HG03060 (cell line): ENCODE measurements at regions not wholly inside any gene's neighbourhood (a gene's known extent, or its start where the extent isn't known, plus 50 kb on each side); places are given as distances from the start of the nearest gene placed in this dataset.
A peak's percentile ranks its signal among the peaks of the same experiment; 100 is the strongest.
"Not testable (repeated sequence)": the region's sequence is repeated elsewhere in the genome, so short reads cannot be mapped to it uniquely, and the experiment has no call there.

Experiments used
- ATAC-seq: cut with Tn5 transposase; IDR thresholded peaks from one replicate; pipeline ENCODE4 v1.9.1; 2021; ENCODE audit warnings: low read depth, moderate number of reproducible peaks; ENCODE audit not compliant: unreplicated experiment

DNA sequence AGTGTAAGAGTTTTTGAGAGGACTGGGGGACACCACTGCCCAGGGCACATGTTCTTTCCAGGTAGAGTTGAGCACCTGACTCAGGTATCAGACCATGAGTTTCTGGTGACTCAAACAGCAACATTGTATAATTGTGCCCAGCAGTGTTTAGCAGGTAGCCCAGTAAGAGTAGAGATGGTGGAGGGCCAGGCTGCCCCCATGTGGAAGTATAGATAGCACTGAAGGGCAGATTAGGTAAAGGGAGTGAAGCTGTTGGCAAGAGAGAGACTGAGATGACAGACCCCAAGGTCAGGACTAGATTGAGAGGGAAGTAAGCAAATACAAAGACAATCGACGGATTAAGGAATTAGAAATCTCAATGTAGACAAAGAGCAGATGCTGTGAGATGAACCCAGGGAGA lies 74.6 kb downstream of the TRIM42 start:
- ATAC-seq = no peak

- peak; percentile 60 for ATAC-seq
Observed at GRCh38 chr3:140753865-140754754, 76.2 kb downstream of the TRIM42 start.

DNA sequence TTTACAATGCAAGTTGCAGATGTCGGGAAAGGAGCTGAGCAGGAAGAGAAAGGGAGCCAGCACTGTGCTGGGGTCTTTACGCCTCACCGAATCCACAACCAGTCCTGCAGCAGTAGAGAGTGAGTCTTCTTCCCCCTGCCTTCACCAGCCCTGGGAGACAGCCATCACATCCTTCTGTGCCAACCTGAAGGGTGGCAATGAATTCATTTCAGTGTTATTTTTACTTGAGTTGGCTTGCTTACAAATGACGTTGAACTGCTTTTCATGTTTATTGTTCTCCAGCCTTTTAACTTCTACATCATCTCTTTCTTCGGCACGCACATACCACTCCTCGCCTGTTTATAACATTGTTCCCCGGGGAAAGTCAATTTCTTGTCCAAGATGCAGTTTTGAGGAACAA lies 77.1 kb downstream of the TRIM42 start:
- ATAC-seq = no peak

- no peak for ATAC-seq
Observed at GRCh38 chr3:140756240-140757016, 78.6 kb downstream of the TRIM42 start.

DNA sequence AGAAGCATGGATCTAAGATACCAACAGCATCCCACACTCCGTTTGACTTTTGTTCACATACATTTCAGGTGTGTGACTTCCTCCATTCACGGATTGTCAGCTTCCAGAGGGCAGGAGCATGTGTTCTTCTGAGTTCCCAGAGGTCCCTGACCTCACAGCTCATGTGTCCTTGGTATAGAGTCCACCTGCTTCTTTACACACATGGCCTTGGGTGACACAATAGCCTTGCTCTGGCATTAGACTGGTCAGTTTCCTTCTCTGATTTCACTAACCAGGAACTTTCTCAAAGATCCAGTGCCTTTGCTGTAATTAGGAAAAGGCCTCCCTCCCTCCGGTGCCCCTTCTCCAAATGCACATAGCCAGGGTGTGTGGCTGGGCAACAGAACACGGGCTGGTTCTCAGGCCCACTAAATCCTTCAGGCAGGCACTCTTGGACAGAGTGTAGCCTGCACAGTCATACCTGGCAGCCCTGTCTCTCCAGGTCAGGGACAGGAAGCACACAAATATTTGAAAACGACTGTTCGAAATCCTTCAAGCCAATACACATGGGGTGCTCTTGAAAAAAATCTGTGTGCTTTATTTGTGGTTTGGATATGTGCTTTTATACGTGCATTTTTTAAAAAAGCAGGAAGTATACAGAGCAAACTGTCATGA lies 81.1 kb downstream of the TRIM42 start:
- ATAC-seq = no peak

GRCh38 chr3:140760324-140761075 lies 82.6 kb downstream of the TRIM42 start:
- ATAC-seq = no peak

DNA sequence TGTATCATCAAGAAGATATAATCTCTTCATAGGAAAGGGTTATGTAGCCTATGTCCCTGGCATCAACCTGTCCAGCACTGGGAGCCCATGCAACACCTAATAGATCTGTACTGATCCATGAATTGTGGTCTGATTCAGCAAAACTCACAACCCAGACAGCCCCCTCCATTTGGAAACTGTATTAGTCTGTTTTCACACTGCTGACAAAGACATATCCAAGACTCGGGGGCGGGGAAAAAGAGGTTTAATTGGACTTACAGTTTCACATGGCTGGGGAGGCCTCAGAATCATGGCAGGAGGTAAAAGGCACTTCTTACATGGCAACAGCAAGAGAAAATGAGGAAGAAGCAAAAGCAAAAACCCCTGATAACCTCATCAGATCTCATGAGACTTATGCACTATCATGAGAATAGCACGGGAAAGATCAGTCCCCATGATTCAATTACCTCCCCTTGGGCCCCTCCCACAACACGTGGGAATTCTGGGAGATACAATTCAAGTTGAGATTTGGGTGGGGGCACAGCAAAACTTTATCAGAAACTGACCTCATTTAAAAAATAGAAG lies 83.3 kb downstream of the TRIM42 start:
- no peak for ATAC-seq

- ATAC-seq = no peak
Observed at GRCh38 chr3:140762746-140763145, 84.9 kb downstream of the TRIM42 start.

GRCh38 chr3:140763532-140763931 lies 85.7 kb downstream of the TRIM42 start:
- no peak for ATAC-seq

GRCh38 chr3:140765246-140765645 lies 87.4 kb downstream of the TRIM42 start:
- ATAC-seq = no peak

DNA sequence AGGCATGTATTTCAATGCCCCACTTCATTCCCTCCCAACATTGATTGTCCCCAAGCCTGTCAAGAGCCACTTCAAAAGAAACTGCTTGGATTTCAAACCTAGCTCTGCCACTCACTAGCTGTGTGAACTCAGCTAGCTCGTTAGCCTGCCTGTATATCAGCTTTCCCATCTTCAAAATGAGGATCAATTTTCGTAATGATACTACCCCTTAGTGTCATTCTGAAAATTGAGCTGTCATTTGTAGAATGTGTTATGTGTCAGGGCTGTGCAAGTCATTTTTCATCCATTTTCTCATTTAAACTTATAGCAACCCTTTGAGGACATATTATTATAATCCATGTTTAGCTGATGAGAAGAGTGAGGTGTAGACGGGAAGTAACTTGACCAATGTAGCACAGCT lies 88.6 kb downstream of the TRIM42 start:
- ATAC-seq = no peak

DNA sequence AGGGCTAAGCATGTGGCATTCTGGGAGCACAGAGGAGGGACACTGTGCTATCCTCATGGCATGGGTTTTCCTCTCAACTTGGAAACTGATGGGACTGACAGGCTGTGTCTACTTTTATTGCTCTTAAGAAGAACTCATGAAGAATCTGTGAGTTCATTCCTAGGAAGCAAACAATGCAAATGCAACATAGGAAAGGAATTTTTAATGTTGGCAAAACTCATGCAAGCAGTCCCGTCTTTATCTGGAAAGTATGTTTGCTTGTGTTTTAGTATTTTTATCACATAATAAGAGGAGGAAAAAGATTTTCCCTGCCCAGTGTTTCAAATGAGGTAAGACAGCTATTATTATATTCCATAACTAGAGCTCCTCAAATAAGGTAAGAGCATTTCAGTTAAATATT lies 89.7 kb downstream of the TRIM42 start:
- ATAC-seq = no peak

DNA sequence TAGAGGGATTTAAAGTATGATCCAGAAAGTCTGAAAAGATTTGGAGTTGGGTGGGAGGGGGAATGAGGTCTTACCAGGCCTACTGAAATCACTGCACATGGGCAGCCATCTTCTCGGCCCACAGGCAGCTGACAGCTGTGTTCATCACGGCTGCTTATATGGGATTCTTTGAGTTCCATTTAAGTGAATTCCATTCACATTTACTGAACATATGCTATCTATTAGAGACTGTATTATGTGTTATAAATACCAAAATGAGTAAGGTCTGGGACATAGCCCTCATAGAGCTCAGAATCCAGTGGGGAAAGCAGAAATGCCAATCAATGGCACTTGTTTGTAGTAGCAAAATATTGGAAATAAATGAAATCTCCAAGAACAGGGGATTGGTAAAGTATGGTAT lies 91.1 kb downstream of the TRIM42 start:
- ATAC-seq = no peak

GRCh38 chr3:140769951-140770350 lies 92.1 kb downstream of the TRIM42 start:
- ATAC-seq = no peak

DNA sequence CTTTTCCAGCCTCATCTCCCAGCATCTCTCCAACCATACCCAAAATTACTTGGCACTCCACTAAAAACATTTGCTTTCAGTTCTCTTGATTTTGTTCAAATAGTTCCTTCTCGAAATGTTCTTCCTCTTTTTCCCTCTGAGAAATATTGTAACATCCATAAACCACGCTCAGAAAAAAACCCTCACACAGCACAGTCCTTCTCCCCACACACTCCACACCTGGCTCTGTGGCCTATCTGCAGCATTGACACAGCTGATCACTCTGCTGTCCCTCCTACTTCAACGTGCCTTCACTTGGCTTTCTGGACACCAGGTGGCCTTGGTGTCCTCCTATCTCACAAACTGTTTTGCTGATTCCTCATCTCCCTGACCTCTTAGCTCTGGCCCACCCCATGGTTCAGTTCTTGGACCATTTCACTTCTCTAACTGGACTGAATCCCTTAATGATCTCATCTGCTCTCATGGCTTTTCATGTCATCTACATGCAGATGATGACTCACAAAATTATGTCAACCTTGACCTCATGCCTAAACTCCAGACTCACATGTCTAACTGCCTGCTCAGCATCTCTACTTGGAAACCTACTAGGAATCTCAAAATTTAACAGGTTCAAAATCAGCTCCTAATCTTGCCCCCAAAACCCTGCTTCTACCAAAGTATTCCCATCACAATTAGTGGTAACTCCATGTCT lies 93.3 kb downstream of the TRIM42 start:
- no peak for ATAC-seq

DNA sequence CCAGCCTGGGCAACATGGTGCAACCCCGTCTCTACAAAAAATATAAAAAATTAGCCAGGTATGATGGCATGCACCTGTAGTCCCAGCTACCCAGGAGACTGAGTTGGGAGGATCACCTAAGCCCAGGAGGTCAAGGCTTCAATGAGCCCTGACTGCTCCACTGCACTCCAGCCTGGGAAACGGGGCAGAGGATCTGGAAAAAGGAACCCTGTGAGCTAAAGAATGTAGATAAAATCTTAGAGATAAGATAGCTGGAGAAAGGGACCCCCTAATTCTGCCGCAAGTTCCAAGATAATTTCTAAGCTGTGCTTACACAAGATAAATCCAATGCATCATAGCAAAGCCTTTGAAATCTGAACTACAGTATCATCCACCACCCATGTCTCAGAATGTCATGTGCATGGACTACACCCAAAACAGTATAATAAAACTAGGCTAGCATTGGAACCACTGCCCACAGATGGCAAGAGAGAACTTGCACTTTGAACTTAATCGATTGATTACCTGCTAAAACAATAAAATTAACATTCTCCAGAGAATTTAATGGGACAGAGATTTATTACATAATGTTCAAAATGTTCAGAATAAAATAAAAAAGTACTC lies 99.9 kb downstream of the TRIM42 start:
- no peak for ATAC-seq

GRCh38 chr3:140791368-140791767 lies 113.5 kb downstream of the TRIM42 start:
- ATAC-seq = no peak

GRCh38 chr3:140794507-140794906 lies 116.6 kb downstream of the TRIM42 start:
- ATAC-seq = no peak

DNA sequence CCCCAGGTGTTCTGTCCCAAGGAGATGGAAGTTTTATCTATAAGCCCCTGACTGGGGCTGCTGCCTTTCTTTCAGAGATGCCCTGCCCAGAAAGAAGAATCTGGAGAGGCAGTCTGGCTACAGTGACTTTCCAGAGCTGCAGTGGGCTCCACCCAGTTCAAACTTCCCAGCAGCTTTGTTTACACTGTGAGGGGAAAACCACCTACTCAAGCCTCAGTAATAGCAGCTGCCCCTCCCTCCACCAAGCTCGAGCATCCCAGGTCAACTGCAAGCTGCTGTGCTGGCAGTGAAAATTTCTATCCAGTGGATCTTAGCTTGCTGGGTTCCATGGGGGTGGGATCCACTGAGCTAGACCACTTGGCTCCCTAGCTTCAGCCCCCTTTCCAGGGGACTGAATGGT lies 125.0 kb downstream of the TRIM42 start:
- ATAC-seq = not testable (repeated sequence)
